ENCODE measurements at regions not wholly inside any gene's neighbourhood (a gene's known extent, or its start where the extent isn't known, plus 50 kb on each side); places are given as distances from the start of the nearest gene placed in this dataset.

DNA sequence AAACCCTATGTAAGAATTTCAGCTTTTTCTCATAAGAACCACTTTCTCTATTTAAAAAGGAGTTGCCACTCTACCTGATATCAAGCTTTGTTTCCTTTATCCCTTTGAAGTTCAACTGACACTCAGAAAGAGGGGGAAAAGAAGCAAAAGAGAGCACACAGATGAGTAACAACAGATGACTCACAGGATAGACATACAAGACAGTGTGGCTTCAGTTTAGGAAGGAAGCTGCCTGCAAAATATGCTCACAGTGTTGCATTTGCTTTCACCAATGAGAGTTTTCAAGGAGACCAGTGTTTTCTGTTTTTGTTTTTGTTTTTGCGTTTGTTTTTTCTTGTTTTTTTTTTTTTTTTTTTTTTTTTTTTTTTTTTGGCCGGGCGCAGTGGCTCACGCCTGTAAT is 1181.6 kb downstream of the DNAJB9 start:
- peak; percentile 90 for DNase-seq (ENCODE audit: low read depth, low spot score)
- H3K4me3 ChIP-seq (ENCODE audit: low read length): no peak overlapping the region

DNA sequence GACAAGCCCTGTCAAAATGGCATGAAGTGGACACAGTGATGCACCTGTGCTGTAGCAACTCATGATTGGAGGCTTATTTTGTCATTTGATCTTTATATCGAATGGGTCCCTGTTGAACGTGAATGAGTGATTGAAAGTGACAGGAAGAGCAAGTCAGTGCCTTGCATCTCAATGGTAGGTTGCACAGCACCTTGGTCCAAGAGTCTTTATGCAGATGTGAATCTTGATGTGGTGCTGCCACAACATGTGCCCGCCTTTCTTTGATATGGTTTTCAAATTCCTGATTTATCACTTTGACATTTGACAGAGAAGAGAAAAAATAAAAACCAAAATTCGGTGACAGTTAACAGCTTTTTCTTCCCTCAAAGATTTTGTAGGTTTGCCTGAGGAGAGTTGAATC is 1182.4 kb downstream of the DNAJB9 start:
- H3K4me3 ChIP-seq (ENCODE audit: low read length): peak overlapping the region; percentile 31
- peak; percentile 95 for DNase-seq (ENCODE audit: low read depth, low spot score)

DNA sequence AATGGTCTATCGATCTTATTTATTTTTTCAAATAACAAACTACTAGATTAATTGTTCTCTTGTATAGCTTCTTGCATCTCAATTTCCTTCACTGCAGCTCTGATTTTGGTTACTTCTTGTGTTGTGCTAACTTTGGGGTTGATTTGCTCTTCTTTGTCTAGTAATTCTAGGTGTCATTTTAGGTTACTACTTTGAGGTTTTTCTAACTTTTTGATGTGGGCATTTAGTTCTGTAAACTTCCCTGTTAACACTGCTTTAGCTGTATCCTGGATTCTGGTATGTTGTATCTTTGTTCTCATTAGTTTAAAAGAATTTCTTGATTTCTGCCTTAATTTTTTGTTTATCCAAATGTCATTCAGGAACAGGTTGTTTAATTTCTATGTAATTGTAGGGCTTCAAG is 1188.0 kb downstream of the DNAJB9 start:
- no peak overlapping the region for H3K4me3 ChIP-seq (ENCODE audit: low read length)
- DNase-seq (ENCODE audit: low read depth, low spot score): peak; percentile 70

DNA sequence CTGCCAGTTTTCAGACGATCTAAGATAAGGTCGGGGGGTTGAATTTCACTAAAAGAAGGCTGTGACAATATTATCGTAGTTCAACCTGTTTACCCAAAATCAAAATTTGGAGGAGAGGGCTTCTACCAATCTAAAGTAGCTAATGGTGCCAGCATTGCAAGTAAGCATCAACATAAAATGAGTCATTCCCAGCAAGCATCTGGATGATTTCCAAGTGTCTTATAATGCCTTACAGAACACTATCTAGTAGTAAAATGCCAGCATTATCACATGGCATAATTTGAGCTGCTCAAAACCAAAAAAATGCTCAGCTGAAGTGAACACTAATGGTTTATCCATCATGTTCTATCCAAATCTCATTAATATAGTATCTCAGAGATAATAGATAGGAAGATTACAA is 1193.9 kb downstream of the DNAJB9 start:
- DNase-seq (ENCODE audit: low read depth, low spot score): no peak
- H3K4me3 ChIP-seq (ENCODE audit: low read length): no peak overlapping the region

DNA sequence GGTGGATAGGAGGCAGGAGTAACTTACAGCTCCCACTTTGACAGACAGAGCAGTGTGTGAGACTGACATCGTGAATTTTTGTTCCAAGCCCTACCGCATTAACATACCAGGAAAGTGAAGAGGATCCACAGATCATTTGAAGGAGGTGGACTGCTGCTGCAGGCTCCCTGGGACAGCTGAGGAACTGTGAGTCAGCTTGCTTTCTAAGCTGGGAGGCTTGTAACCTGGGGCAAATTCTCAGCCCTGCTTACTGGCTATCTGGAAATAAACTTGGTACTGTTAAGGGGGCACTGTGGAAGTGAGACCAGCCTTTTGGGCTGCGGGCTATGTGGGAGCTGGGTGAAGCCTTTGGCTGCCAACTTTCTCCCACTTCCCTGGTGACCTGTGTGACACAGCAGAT is 1202.5 kb downstream of the DNAJB9 start:
- no peak overlapping the region for H3K4me3 ChIP-seq (ENCODE audit: low read length)
- DNase-seq (ENCODE audit: low read depth, low spot score): no peak

DNA sequence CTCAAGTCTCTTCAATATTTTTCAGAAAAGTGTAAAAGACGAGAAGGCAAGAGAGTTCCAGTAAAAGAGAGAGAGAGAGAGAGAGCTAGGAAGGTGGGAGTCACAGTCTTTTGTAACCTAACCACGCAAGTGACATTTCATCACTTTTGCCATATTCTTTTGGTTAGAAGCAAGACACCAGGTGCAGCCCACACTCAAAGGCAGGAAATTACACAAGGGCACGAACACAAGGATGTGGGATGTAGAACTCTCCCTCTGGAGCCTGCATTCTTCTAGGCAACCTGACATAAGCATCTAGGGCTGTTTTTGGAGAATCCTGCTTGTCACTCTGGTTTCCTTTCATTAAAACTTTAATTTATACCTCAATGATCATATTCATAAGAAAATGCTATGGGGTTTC is 1213.1 kb downstream of the DNAJB9 start:
- H3K4me3 ChIP-seq (ENCODE audit: low read length): no peak overlapping the region
- DNase-seq (ENCODE audit: low read depth, low spot score): peak; percentile 89

DNA sequence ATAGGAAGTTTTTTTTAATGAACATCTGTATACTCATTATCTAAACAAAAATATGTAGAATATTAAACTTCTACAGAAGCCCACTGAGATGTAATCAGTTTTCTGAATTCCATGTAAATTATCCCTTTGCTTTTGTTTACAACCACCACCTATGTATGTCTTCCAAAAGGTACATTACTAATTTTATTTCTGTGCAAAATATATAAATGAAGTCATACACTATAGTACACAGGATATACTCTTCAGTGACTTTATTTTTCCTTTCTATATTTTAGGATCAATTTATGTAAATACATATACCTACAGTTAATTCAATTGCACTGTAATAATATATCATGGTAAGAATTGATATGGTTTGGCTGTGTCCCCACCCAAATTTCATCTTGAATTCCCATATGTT is 1236.9 kb downstream of the DNAJB9 start:
- DNase-seq (ENCODE audit: low read depth, low spot score): no peak
- H3K4me3 ChIP-seq (ENCODE audit: low read length): no peak overlapping the region

DNA sequence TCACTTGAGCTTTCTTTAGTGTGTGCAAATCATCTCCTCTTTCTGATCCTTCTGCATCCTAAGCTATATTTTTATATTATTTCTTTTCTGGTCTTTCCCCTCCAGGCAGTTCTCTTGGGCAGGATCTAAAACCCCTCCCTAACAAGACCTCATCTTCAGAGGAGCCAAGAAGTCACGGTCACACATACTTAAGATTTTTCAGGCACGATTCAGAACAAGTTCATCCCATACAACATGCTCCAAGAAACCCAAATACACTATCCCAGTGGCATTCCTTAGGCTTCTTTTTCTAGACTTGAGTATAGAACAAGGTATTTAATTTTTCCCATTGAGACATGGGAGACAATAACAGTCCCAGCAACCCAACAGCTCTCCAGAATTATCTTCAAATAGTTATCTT is 1251.5 kb downstream of the DNAJB9 start:
- DNase-seq (ENCODE audit: low read depth, low spot score): no peak
- H3K4me3 ChIP-seq (ENCODE audit: low read length): no peak overlapping the region

DNA sequence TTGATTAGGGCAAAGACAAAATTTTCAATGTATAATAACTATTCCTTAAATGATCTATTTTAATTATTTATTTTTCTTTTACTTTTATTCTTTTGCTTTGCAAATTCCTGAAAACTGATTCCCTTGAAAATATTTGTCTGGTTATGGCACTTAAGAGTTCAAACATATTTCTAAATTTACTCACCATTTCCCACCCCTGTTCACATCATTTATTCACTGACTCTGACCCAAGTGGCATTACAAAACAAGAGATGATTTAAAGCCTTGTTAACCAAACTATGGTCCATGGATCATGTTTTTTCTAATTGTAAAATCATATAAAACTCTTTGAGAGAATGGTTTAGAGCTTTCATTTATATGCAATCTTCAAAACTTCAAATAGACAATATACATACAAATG is 1256.1 kb upstream of the LRRN3 start:
- no peak overlapping the region for H3K4me3 ChIP-seq (ENCODE audit: low read length)
- no peak for DNase-seq (ENCODE audit: low read depth, low spot score)

DNA sequence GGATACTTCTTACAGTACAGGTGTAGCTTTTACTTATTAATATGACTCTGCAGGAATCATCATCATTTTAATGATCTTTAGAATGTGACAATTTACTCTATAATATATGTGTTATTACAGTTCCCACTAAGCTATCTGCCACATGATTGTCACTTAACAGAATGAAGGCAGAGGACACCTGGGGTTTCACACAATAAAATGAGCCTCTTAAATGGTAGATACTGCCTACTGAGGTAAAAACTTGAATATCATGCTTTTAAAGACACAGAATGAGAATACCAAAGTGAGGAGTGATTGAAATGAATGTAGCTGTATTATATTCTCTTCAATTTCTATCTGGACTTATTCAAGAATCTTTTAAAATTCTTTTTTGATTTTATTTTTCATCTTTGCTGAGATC is 1255.3 kb upstream of the LRRN3 start:
- no peak for DNase-seq (ENCODE audit: low read depth, low spot score)
- no peak overlapping the region for H3K4me3 ChIP-seq (ENCODE audit: low read length)

DNA sequence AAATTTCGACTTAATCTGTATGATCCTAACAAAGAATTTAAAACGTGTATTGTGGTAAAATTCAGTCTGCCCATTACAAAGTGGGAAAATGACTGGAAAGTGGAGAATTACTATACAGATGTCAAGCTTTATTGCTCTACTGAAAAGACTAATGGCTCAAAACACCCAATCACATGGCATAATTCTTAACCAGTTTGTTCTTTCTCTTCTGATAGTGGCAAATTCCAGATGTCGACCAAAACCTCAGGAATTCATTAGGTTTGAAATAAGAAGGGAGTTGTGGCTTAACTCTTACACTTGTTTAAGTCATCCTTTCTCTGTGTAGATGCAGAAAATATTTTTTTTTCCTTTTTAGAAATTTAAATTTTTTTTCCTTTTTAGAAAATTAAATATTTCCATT is 1254.9 kb upstream of the LRRN3 start:
- H3K4me3 ChIP-seq (ENCODE audit: low read length): no peak overlapping the region
- no peak for DNase-seq (ENCODE audit: low read depth, low spot score)

DNA sequence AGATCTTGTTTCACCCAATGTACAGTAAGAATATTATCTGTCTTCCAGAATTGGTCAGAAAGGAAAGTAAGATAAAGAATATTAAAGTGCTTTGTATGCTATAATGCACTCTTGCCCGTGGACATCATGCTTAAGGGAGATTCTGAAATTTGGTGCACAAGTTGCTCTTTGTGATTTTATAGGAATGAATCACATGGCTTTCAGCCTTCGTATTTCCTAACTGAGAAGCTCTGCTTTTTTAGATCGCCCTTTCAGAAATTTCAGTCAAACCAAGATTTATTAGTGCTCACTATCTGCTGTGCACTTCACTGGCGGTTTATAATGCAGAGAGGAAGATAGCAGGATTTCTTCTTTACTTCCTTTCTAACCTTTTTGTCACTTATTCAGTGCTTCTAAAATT is 1248.5 kb upstream of the LRRN3 start:
- H3K4me3 ChIP-seq (ENCODE audit: low read length): no peak overlapping the region
- DNase-seq (ENCODE audit: low read depth, low spot score): no peak

DNA sequence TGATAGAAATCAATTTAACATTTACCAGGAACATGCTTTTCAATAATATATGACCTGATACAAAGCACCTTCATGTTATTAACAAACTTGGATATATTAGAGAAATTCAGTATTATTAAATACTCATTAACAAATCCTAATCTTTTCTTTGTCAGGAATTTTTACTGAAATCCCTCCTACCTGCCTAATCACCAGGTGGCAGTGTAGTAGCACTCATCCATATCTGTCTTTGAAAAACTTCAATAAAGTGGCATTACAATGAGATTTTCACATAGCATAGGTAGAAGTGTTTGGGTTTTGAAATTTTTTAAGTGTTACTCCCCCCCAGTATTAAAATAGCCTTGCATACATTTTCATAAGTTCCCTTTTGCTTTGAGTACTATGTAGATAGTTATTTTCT is 1246.6 kb upstream of the LRRN3 start:
- H3K4me3 ChIP-seq (ENCODE audit: low read length): no peak overlapping the region
- DNase-seq (ENCODE audit: low read depth, low spot score): peak; percentile 7

DNA sequence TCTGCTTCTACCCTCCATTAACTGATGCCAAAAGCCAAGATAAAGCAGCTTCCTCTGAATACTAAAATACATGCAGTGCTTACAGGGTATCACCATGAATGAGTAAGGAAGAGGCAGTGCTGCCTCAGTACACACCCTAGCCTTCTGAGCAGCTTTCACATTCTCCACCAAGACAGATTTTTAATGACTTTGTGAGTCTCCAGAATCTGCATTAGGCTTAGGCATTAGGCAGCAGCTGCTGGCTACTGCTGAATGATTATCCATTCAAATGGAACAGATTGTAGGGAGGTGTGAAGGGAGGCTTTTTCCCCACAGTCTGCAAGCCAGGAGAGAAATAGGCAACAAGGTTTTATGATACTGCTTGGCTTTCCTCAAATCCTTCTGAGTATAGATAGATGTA is 1226.7 kb upstream of the LRRN3 start:
- no peak overlapping the region for H3K4me3 ChIP-seq (ENCODE audit: low read length)
- DNase-seq (ENCODE audit: low read depth, low spot score): no peak

DNA sequence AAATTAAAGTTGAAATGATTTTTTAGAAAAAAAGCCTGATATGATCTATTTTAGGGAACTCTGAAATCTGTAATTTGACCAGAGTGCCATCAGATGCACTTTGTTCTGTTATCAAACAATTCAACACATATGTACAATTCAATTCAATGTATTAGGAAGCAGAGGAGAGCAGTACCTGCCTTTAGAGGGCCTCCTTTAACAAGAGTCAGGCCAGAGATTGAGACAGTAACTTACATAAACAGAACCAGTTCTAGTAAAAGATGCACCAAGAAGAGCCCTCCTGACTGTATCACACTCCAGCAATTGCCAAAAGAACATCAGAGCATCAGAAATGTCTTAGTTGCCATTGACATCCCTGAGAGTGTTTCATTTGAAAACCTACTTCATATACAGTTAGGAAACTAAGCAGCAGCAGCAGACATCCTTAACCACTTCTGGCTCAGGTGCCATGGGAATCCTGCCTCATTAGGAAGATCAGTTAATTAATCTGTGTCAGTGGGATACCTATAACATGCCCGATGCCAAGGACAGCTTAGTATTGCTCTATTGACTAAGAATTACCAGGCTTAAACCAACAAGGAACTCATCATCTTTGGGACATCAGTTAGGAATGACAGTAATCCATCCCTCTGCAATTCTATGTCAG is 1222.6 kb upstream of the LRRN3 start:
- no peak overlapping the region for H3K4me3 ChIP-seq (ENCODE audit: low read length)
- DNase-seq (ENCODE audit: low read depth, low spot score): no peak

DNA sequence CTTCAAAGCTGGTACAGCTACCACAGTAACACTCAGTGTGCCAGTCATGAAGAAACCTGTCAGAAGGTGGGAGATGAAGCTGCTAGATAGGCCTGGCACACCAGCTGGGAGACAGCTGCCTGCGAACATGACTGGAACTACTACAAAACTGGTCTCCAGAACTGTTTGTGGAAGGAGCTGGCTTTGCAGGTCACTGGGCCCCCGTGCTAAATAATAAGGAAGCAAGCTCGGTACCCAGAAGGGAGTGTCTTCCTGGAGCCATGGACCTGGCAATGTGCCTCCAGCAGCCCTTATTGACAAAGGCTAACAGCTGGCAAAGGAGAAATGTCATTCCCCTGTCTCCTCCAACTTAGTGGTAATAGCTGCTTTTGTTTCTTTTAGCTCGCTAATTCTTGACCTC is 1217.6 kb upstream of the LRRN3 start:
- no peak overlapping the region for H3K4me3 ChIP-seq (ENCODE audit: low read length)
- DNase-seq (ENCODE audit: low read depth, low spot score): no peak

DNA sequence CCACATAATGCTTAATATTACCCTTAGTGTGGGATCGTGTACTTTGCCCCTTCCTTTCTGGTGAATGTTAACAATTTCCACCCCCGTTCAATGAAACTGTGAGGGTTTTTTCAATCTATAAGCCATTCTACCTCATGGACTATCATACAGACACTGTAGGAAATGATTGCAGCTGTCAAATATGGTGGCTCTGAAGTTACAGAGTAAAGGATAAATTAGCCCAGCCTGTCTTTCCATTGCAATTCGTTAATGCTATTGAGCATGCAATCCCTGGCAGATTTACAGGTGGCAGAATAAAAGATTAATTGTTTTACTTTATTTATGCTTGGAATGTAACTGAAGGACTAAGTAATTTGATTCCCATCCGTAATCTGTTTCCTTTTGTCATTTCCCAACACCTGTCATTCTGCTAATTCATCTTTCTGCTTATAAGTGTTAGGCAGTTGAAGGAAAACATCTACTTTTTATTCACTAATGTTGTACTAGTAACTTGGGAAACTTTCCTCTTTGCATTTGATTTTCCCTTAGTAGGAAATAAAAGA is 1211.6 kb upstream of the LRRN3 start:
- DNase-seq (ENCODE audit: low read depth, low spot score): no peak
- H3K4me3 ChIP-seq (ENCODE audit: low read length): no peak overlapping the region

DNA sequence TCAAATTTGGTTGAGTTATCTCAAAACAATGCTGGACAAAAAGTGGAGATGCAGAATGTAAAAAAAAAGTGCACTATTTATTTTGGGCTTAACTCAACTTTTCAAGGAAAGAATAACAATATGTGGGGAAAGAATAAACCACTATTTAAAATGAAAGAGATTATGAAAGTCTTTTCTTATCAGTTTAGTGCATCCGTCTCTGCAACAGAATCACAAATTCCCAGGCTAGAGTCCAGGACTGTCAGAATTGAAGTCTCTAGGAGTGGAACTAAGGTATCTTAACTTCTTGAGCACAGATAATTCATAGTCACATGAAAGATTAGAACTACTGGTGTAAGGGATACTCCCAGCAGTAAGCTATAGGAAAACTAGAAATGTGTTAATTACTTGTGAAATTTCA is 1200.3 kb upstream of the LRRN3 start:
- DNase-seq (ENCODE audit: low read depth, low spot score): no peak
- H3K4me3 ChIP-seq (ENCODE audit: low read length): no peak overlapping the region

DNA sequence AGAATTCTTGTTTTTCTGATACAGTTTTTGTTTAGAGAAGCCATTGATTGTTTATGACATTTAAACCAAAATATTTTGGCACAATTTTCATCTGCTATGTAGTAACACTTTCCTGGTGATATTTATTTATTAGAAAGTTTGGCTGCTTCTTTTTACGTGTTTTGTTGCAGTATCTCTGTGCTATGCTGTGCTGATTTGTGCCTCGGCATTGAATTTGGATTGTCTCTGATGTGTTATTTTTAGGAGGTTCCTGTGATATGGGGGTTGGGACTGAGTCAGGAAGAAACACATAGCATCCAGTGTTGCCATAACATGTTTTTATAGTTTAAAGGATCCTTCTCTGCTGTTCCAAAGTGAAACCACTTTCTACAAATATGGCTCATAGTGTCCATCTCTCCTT is 1197.7 kb upstream of the LRRN3 start:
- no peak overlapping the region for H3K4me3 ChIP-seq (ENCODE audit: low read length)
- DNase-seq (ENCODE audit: low read depth, low spot score): no peak

DNA sequence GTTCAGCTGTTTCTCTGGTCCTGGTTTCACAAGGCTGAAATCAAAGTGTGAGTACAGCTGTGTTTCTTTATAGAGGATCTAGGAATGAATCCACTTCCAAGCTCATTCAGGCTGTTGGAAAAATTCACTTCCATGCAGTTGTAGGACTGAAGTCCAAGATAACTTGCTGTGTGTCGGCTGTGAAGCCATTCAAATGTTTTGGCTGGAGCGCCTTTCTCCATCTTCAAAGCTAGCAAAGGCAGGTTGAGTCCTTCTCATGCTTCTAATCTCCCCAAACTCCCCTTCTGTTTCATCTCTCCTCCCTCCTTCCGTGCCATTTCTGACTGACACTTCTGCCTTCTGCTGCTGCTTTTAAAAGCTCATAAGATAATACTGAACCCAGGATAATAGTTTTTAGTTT is 1195.4 kb upstream of the LRRN3 start:
- no peak for DNase-seq (ENCODE audit: low read depth, low spot score)
- H3K4me3 ChIP-seq (ENCODE audit: low read length): no peak overlapping the region

DNA sequence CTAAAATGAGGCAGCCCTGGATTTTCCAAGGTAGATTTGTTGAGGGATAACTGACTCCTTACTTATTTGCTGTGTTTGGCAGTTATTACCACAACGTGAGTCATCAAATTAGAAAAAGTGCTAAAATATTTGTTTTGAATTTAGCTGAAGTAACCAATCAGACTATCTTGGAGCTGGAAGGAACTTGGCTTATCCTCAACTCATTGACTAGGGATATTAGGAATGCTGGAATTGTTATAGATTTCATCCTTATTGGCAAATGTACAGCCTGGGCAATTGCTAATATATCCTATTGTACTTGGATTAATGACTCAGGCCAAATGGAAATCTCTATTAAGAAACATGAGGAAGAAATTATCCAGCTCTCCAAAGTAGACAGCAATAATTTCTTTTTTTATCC is 1189.0 kb upstream of the LRRN3 start:
- DNase-seq (ENCODE audit: low read depth, low spot score): no peak
- H3K4me3 ChIP-seq (ENCODE audit: low read length): no peak overlapping the region

All from Jurkat, Clone E6-1 (cell line).